HG02588 (cell line): ENCODE measurements at regions not wholly inside any gene's neighbourhood (a gene's known extent, or its start where the extent isn't known, plus 50 kb on each side); places are given as distances from the start of the nearest gene placed in this dataset.

Experiments used
- ATAC-seq: cut with Tn5 transposase; IDR thresholded peaks from one replicate; pipeline ENCODE4 v1.9.1; 2021; ENCODE audit warnings: mild to moderate bottlenecking, moderate library complexity; ENCODE audit not compliant: unreplicated experiment

- no peak for ATAC-seq
Observed at GRCh38 chr14:101200650-101201516, 297.4 kb upstream of the RTL1 start.

- no peak for ATAC-seq
Observed at GRCh38 chr14:101201535-101202151, 298.1 kb upstream of the RTL1 start.

- no peak for ATAC-seq
Observed at GRCh38 chr14:101202627-101203404, 299.3 kb upstream of the RTL1 start.

- ATAC-seq = no peak
Observed at GRCh38 chr14:101206556-101206955, 303.0 kb upstream of the RTL1 start.

GRCh38 chr14:101207041-101207440 lies 303.5 kb upstream of the RTL1 start:
- no peak for ATAC-seq

- ATAC-seq = no peak
Observed at GRCh38 chr14:101207897-101208296, 304.4 kb upstream of the RTL1 start.

GRCh38 chr14:101209594-101209993 lies 306.1 kb upstream of the RTL1 start:
- no peak for ATAC-seq

- ATAC-seq = no peak
Observed at GRCh38 chr14:101215266-101215665, 311.7 kb upstream of the RTL1 start.

GRCh38 chr14:101215927-101216326 lies 312.4 kb upstream of the RTL1 start:
- no peak for ATAC-seq

GRCh38 chr14:101216366-101217079 lies 313.0 kb upstream of the RTL1 start:
- ATAC-seq = no peak

GRCh38 chr14:101217080-101217463 lies 313.6 kb upstream of the RTL1 start:
- no peak for ATAC-seq

GRCh38 chr14:101217616-101218371 lies 314.3 kb upstream of the RTL1 start:
- no peak for ATAC-seq

- no peak for ATAC-seq
Observed at GRCh38 chr14:101219896-101220703, 316.6 kb upstream of the RTL1 start.

- no peak for ATAC-seq
Observed at GRCh38 chr14:101220921-101221510, 317.5 kb upstream of the RTL1 start.

- ATAC-seq = no peak
Observed at GRCh38 chr14:101221549-101222160, 318.1 kb upstream of the RTL1 start.

- no peak for ATAC-seq
Observed at GRCh38 chr14:101222362-101223070, 319.0 kb upstream of the RTL1 start.

GRCh38 chr14:101223127-101223526 lies 319.6 kb upstream of the RTL1 start:
- ATAC-seq = no peak

- ATAC-seq = no peak
Observed at GRCh38 chr14:101223561-101224162, 320.1 kb upstream of the RTL1 start.
